ENCODE measurements at regions not wholly inside any gene's neighbourhood (a gene's known extent, or its start where the extent isn't known, plus 50 kb on each side); places are given as distances from the start of the nearest gene placed in this dataset.

DNA sequence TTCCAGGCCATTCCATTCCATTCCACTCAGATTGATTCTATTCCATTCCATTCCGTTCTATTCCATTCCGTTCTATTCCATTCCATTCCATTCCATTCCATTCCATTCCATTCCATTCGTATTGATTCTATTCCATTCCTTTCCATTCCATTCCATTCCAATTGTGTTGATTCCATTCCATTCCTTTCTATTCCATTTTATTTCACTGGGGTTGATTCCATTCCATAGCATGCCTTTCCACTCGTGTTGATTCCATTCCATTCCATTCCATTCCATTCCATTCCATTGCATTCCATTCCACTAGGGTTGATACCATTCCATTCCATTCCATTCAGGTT, 1142.3 kb downstream of the RPIA start:
- TF ChIP-seq, protein P1, sequence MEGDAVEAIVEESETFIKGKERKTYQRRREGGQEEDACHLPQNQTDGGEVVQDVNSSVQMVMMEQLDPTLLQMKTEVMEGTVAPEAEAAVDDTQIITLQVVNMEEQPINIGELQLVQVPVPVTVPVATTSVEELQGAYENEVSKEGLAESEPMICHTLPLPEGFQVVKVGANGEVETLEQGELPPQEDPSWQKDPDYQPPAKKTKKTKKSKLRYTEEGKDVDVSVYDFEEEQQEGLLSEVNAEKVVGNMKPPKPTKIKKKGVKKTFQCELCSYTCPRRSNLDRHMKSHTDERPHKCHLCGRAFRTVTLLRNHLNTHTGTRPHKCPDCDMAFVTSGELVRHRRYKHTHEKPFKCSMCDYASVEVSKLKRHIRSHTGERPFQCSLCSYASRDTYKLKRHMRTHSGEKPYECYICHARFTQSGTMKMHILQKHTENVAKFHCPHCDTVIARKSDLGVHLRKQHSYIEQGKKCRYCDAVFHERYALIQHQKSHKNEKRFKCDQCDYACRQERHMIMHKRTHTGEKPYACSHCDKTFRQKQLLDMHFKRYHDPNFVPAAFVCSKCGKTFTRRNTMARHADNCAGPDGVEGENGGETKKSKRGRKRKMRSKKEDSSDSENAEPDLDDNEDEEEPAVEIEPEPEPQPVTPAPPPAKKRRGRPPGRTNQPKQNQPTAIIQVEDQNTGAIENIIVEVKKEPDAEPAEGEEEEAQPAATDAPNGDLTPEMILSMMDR (IDR thresholded peaks at IDR 0.05): no peak
- TF ChIP-seq POLR2A (IDR thresholded peaks at IDR 0.05): no peak

All from uterus (tissue), 2 donors.